GM12864 (cell line): ENCODE measurements at regions not wholly inside any gene's neighbourhood (a gene's known extent, or its start where the extent isn't known, plus 50 kb on each side); places are given as distances from the start of the nearest gene placed in this dataset.

Experiments
- DNase-seq: peaks from one replicate; pipeline ENCODE4 v3.0.0-alpha.2; 2011; ENCODE audit warnings: low read depth
- H3K4me3 ChIP-seq: 2 replicates; pipeline ENCODE4 v1.5.1; 2011; ENCODE audit warnings: mild to moderate bottlenecking, low read depth, low read length, control low read depth
- CTCF ChIP-seq: IDR thresholded peaks from 2 replicates; pipeline ENCODE4 v1.5.1; 2011; ENCODE audit warnings: low read depth, mild to moderate bottlenecking, moderate library complexity, low read length, control low read depth, inconsistent platforms; ENCODE audit errors: missing control alignments

GRCh38 chr7:18293759-18294158 lies 201.8 kb upstream of the HDAC9 start:
- no peak for TF ChIP-seq CTCF
- no peak for DNase-seq
- H3K4me3 ChIP-seq, result no peak overlapping the region

GRCh38 chr7:18294411-18294810 lies 201.1 kb upstream of the HDAC9 start:
- no peak for TF ChIP-seq CTCF
- no peak overlapping the region for H3K4me3 ChIP-seq
- no peak for DNase-seq

- no peak for DNase-seq
- no peak for TF ChIP-seq CTCF
- no peak overlapping the region for H3K4me3 ChIP-seq
Measured at GRCh38 chr7:18295781-18296423, 199.6 kb upstream of the HDAC9 start.

GRCh38 chr7:18302097-18302496 lies 193.5 kb upstream of the HDAC9 start:
- no peak overlapping the region for H3K4me3 ChIP-seq
- DNase-seq, result no peak
- no peak for TF ChIP-seq CTCF

- no peak for TF ChIP-seq CTCF
- DNase-seq, result no peak
Measured at GRCh38 chr7:18305866-18306265, 189.7 kb upstream of the HDAC9 start.

GRCh38 chr7:18306696-18307095 lies 188.9 kb upstream of the HDAC9 start:
- TF ChIP-seq CTCF, result no peak
- DNase-seq, result no peak
- H3K4me3 ChIP-seq, result no peak overlapping the region

More at GRCh38 chr7:18305866-18306265, 189.7 kb upstream of the HDAC9 start:
- H3K4me3 ChIP-seq, result no peak overlapping the region

GRCh38 chr7:18308938-18309337 lies 186.6 kb upstream of the HDAC9 start:
- DNase-seq, result no peak
- no peak overlapping the region for H3K4me3 ChIP-seq
- no peak for TF ChIP-seq CTCF
